Suprapubic skin (tissue), 3 donors: ENCODE measurements at regions not wholly inside any gene's neighbourhood (a gene's known extent, or its start where the extent isn't known, plus 50 kb on each side); places are given as distances from the start of the nearest gene placed in this dataset.

ENCODE experiments used
- CTCF ChIP-seq, 2 donors: fragments of 200-600 bp in 1 of 2; fragments of 450-650 bp in 1 of 2; sonication (generic) in 1 of 2; IDR thresholded peaks; one replicate each; pipeline ENCODE4 v1.5.1; 2016 to 2019; ENCODE audit warnings: antibody characterized with exemption in 2 of 2, mild to moderate bottlenecking in 1 of 2, moderate library complexity in 1 of 2
- POLR2A ChIP-seq, 2 donors: fragments of 450-650 bp; IDR thresholded peaks; one replicate each; pipeline ENCODE4 v1.6.1; 2017; ENCODE audit warnings: antibody characterized with exemption in 2 of 2, mild to moderate bottlenecking in 2 of 2, moderate library complexity in 2 of 2

GRCh38 chr4:53935780-53936179, 128.6 kb downstream of the CHIC2 start:
- TF ChIP-seq CTCF (IDR thresholded peaks at IDR 0.05) (no peak), POLR2A (IDR thresholded peaks at IDR 0.05) (no peak)
